MM.1S (cell line): ENCODE measurements at regions not wholly inside any gene's neighbourhood (a gene's known extent, or its start where the extent isn't known, plus 50 kb on each side); places are given as distances from the start of the nearest gene placed in this dataset.

Experiments
- CTCF ChIP-seq: fragments of 300-600 bp; sonication (generic); IDR thresholded peaks from 2 replicates; pipeline ENCODE4 v1.5.1; 2016; ENCODE audit warnings: antibody characterized with exemption, low read length, mixed read lengths
- EZH2phosphoT487 ChIP-seq: fragments of 300-600 bp; sonication (generic); IDR thresholded peaks from 2 replicates; pipeline ENCODE4 v1.6.1; 2018; ENCODE audit warnings: antibody characterized with exemption, low read length

GRCh38 chr10:130459851-130460490 is 323.8 kb downstream of the GLRX3 start:
- TF ChIP-seq CTCF: no peak
- no peak for TF ChIP-seq EZH2phosphoT487
